C4-2B (cell line): ENCODE measurements at regions not wholly inside any gene's neighbourhood (a gene's known extent, or its start where the extent isn't known, plus 50 kb on each side); places are given as distances from the start of the nearest gene placed in this dataset.

ENCODE experiments used
- CTCF ChIP-seq: fragments of 450-650 bp; conservative IDR thresholded peaks from 2 replicates; pipeline ENCODE4 v1.5.1; 2017; ENCODE audit warnings: mild to moderate bottlenecking
- ZFX ChIP-seq: fragments of 450-650 bp; IDR thresholded peaks from 2 replicates; pipeline ENCODE4 v1.6.1; 2017

DNA sequence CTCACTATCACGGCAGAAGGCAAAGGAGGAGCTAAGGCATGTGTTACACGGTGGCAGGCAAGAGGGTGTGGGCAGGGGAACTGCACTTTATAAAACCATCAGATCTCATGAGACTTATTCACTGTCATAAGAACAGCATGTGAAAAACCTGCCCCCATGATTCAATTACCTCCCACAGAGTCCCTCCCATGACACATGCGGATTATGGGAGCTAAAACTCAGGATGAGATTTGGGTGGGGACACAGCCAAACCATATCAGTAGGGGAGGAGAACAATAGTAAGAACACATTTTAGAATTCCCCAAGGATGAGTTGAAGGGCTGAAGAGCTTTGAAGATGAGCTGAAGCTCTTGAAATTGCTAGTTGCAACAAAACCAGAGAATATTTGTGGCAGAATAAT is 287.9 kb downstream of the SMARCA2 start:
- TF ChIP-seq CTCF: no peak
- TF ChIP-seq ZFX: no peak
